Stimulated activated CD8-positive, alpha-beta memory T cell treated with anti-CD3 and anti-CD28 coated beads, Interleukin-7, amount 100 ng/mL, for 48 hours (primary cell): ENCODE measurements at regions not wholly inside any gene's neighbourhood (a gene's known extent, or its start where the extent isn't known, plus 50 kb on each side); places are given as distances from the start of the nearest gene placed in this dataset.

ENCODE experiments used
- DNase-seq, 2 donors: peaks; one replicate each; pipeline ENCODE4 v3.0.0-alpha.2; 2020; ENCODE audit warnings: low read depth in 1 of 2; ENCODE audit errors: extremely low read depth in 1 of 2

DNA sequence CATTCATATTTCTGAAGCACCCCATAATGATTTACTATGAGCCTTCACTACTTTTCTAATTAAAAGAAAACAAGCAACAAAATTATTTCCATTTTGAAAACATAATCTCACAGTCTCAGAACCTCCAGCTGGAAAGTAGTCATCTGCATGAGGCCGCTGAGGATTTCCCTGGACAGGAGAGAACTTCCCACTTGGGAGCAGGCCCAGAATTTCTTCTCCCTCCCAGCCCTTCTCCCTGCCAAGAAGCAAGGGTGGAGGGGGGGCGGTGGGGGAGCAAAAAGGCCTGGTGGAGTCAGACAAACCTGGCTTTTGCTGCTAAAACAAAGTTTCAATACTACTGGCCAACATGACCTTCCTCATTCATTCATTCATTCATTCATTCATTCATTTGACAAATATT is 167.3 kb downstream of the PJA1 start:
- no peak for DNase-seq

DNA sequence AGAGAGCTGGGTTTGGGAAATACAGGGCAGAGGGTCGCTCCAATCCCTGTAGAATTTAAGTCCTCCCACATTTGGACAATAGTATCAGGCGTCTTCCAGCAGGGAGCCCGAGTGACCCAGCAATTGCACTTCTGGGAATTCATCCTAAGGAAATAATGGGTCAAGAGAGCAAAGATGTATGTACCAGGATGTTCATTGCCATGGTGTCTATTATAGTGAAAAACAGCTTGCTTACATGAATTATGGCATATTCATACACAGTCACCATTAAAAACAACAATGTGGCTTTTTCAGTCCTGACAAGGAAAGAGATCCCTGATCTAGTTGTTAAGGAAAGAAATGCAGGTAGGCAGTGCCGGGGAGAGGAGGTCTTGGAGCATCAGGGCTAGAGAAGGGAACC is 167.7 kb downstream of the PJA1 start:
- no peak for DNase-seq

DNA sequence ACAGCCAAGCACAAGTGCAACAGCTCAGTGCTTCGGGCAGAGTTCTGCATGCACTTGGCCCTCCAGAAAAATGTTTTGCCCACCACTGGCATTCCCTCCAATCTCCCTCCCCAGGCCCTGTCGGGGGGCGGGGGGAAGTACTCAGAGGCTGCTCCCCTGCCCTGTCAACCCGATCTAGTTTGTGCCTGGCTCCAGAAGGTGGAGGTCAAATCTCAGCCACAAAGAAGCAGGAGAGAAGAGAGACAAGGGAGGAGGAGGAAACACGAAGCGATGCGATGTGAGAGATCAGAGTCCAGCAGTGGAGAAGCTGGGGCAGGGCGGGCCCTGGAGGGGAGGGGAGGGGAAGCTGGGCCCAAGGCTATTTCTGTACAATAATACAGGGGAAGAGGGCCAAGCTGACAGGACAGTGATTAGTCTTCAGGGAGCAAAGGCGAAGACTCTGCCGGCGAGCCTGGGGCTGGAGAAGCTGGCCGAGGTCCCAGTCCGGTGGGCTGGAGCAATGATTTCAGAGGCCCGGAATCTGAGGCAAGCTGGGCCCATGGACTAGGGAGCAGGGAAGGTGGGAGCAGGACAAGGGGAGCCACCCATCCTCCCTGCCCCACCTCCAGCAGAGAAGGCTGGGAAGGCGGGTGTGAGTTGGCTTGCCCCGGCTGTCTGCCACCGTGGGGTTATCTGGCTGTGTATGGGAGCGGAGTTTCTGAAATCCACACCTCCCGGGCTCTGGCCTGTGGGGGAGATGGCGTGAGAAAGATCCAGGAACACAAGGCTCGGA is 167.1 kb downstream of the EFNB1 start:
- DNase-seq: no peak

- DNase-seq: no peak
These were observed 166.6 kb downstream of the EFNB1 start for GRCh38 chrX:68995386-68995779.

DNA sequence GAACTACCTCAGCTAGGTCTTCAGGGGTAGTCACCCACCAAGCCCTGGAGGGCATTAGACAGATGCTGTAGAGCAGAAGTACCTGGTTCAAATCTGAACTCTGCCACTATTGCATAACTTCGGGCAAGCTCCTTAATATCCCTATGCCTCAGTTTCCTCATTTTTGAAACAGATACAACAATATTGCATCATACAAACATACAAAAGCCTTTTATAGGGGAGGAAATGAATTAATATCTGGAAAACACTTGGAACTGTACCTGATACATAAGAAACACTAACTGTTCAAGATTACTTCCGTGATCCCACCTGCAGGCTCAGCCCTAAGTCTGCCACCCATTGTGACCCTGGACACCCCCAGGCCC is 166.1 kb downstream of the EFNB1 start:
- no peak for DNase-seq

- DNase-seq: no peak
These were observed 165.5 kb downstream of the EFNB1 start for GRCh38 chrX:68994135-68994890.

- no peak for DNase-seq
These were observed 164.1 kb downstream of the EFNB1 start for GRCh38 chrX:68992821-68993397.

DNA sequence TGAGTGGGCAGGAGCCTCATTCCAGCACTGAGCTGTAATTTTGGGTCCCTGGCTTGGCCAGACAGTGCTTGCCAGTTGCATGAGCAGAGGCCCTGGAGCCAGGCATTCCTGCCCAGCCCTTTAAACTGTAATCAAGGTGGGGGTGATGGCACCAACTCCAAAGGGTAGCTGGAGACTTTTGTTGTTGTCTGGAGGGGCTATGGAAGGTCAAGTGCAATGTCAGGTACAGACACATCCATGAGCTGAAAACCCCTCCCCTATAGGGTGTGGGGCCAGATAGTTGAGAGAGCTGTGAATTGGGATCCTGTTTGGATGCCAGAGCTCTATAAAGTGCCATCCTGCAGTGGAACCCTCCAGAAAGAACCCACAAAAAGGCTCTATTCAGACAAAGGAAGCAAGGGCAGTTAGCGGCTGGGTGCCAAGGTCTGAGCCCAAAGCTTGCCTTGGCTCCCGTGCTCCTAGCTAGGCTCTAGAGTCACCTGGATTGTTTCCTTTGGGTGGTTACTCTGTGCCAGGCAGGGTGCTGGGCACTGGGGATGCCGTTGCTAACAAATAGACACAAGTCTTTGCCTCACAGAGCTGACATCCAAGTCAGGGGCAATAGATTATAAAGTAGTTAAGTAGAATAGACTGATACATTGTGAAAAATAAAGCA is 163.0 kb downstream of the EFNB1 start:
- DNase-seq: no peak

DNA sequence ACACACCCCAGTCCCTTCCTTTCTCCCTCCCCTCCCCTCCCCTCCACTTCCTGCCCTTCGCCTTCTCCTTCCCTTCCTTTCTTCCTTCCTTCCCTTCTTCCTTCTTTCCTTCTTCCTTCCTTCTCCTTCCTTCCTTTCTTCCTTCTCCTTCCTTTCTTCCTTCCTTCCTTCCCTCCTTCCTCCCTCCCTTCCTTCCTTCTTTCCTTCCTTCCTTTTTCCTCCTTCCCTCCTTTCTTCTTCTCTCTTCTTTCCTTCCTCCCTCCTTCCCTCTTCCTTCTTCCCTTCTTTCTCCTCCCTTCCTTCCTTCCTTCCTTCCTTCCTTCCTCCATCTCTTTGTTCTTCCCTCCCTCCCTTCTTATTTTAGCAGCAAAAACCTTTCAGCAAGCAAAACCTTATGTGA is 162.1 kb downstream of the EFNB1 start:
- DNase-seq: no peak

DNA sequence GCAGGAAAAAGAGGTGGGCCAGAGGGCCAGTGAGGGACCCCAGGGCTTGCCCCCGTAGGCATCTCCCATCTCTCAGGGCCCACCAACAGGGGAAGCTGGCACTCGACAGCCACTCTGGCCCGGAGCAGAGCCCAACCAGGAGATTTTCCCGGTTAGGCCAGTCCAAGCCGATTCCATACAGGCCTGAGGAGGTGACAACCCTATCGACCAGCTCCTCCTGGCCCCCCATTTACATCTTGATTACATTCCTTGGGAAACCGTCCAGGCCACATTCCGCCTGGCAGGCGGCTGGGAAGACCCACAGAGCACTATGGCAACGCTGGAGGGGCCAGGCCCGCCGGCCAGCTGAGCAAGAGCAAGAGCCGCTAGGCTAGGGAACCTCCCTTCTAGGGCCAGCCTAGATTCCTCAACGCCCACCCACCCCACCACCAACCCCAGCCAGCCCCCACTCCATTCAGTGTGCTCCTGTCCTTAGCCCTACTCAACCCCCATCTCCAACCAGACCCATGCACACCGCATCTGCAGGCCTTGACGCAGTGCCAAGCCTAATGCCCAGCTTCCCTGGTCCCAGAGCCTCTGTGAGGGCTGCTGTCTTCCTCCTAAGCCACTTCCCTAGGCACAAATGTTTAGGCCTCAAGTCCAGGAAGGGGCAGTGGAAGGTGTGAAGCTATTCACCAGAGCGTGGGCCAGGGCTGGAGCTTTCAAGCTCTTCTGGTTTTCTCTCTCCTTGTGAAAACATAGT is 161.2 kb downstream of the EFNB1 start:
- DNase-seq: no peak

DNA sequence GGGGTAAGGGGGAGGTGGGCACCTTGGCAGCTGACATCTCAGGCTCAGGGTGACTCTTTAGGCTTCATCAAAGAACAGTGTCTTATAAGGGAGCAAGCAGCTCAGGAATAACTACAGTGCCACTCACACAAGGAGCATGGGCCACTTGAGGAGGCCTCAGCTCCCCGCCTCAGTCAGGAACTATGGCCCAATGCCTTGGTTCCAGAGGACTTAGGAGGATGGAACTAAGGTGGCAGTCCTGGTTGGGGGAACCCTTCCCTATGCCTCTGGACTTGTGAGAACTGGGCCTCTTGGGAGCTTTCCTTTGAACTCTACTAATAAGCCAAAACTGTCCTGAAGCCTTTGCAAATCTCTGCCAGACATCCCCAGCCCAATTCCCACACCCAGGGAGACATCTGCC is 160.6 kb downstream of the EFNB1 start:
- no peak for DNase-seq

- no peak for DNase-seq
These were observed 160.0 kb downstream of the EFNB1 start for GRCh38 chrX:68988865-68989264.

DNA sequence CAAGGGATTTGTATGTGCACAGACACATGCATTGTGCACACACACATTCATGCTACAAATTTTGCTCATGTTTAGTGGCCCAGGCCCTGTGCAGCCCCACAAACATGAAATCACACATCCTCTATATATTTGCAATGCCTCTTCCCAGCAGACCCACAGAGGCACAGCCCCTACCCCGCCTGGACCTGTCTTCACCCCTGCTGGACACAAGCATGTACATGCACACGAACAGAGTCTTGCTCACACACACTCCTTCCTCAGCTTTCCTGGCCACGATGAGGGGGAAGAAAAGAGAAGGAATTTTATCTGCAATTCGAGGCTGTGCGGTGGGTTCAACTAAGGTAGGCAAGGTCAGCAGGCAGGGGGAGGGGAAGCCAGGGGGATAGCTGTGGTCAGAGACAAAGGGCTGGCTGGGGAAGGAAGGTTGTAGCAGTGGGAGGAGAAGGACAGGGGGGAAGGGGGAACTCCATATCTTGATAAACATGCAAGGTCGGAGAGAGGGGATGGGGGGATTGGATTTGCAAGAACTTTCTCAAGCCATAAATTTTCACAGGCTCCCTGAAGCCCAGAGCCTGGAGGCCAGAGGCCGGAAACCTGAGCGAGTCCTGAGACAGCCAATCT is 156.4 kb downstream of the EFNB1 start:
- DNase-seq: no peak

GRCh38 chrX:68983004-68983857 is 154.4 kb downstream of the EFNB1 start:
- DNase-seq: no peak

DNA sequence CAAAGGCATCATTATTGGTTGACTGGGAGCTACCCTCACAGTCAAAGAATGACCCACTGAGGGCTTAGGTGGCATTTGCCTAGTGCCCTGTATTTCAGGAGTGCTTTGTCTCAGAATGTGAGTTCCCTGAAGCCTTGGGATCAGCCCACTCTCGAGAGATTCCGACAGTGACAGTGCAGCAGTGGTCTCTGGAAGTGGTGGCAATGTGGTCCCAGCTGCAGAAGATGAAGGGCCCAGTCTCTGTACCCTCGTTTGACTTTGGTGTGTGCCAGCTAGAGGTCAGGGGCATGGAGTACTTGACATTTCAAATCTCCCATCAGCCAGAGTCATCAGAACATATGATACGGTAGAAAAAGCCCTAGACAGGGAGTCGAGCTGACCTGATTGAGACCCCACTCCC is 153.7 kb downstream of the EFNB1 start:
- no peak for DNase-seq

DNA sequence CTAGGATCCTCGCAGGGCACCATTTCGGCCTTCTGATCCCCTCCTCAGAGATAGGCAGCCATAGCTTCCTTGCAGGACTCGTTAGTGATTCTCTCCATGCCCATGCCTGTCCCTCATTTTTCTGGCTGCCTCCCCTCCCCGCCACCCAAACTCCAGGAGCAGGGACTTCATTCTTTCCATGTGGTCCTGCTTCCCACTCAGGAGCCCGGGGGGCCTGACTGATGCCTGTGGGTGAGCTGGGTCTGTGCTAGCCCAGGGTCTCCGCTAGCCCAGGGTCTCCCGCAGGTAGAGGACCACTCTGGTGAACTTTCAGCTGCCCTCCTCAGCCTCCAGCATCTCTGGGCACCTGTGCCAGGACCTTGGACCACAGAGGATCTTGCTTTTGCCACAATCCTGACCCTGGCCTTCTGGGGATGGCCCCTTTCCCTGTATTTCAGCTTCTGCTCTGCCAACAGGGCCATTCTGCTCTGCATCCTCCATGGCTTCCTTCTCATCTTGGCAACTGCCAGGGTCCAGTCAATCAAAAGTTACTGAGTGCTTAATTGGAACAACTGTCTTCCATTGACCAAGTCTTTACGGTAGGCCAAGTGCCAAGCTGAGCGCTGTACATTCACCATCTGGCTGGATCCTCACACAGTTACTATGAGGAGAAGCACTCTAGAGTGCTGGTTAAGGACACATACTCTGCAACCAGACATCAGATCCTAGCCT is 152.2 kb downstream of the EFNB1 start:
- no peak for DNase-seq

DNA sequence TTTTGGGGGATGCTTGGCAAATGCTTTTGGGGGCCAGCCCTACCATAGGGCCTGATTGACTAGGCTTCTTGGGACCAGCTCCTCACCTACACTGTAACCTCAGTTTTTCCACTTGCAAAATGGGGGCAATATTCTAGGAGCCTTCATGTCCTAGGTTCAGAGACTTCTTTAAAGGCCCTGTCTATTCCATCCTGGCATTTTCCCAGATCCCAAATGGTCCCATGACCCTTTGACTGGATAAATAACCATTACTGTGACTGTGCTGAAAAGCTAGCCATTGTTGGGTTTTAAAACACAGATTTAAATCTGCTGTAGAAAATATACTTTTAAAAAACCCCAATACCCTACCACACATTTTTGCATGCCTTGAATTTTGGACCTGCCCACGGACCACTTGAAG is 149.8 kb downstream of the EFNB1 start:
- no peak for DNase-seq

DNA sequence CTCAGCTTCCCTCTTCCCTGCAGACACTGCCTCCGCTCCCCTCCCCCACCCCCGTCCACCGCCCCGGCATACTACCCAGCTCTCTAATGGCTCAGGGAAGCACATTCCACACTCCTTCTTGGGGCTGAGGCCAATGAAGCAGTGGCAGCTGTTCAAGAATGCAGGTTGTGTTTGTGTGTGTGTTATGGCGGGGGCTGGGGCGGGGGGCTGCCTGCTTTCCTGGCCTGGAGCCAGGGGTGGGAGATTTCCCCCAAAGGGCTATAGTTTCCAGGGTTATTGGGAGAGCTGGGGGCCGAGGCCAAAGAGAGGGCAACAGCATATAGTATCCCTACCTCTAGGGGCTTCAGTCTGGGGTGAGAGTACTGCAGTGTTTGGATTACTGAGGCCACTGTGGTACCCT is 149.4 kb downstream of the EFNB1 start:
- DNase-seq: no peak

GRCh38 chrX:68953331-68953730 is 124.5 kb downstream of the EFNB1 start:
- no peak for DNase-seq
